GM10266 (cell line): ENCODE measurements at regions not wholly inside any gene's neighbourhood (a gene's known extent, or its start where the extent isn't known, plus 50 kb on each side); places are given as distances from the start of the nearest gene placed in this dataset.

Source experiments
- DNase-seq: peaks from one replicate; pipeline ENCODE4 v3.0.0; 2012; ENCODE audit errors: extremely low spot score
- TF ChIP-seq, protein P1 (sequence below): IDR thresholded peaks from 2 replicates; pipeline ENCODE4 v1.5.1; 2012; ENCODE audit warnings: mild to moderate bottlenecking, low read depth; ENCODE audit not compliant: control insufficient read depth, insufficient read depth; ENCODE audit errors: missing control alignments

DNA sequence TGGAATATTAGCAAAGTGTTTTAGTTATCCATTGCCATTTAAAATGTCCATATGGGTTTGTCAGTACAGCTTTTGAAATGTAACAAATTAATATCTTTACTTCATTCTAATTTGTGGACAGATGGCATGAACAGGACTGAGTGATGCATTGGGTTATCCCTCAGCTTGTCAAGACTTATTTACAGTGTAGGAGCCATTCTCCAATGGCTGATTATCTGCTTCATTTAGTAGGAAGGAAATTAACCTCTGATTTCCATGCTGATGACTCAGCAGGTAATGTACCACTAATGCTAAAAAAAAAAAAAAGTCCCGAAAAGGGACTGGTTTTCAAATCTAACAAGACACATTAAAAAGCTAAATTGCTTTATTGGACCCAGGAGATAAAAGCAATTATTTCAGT lies 1149.0 kb upstream of the USP15 start:
- no peak for DNase-seq
- TF ChIP-seq, protein P1, sequence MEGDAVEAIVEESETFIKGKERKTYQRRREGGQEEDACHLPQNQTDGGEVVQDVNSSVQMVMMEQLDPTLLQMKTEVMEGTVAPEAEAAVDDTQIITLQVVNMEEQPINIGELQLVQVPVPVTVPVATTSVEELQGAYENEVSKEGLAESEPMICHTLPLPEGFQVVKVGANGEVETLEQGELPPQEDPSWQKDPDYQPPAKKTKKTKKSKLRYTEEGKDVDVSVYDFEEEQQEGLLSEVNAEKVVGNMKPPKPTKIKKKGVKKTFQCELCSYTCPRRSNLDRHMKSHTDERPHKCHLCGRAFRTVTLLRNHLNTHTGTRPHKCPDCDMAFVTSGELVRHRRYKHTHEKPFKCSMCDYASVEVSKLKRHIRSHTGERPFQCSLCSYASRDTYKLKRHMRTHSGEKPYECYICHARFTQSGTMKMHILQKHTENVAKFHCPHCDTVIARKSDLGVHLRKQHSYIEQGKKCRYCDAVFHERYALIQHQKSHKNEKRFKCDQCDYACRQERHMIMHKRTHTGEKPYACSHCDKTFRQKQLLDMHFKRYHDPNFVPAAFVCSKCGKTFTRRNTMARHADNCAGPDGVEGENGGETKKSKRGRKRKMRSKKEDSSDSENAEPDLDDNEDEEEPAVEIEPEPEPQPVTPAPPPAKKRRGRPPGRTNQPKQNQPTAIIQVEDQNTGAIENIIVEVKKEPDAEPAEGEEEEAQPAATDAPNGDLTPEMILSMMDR: no peak

DNA sequence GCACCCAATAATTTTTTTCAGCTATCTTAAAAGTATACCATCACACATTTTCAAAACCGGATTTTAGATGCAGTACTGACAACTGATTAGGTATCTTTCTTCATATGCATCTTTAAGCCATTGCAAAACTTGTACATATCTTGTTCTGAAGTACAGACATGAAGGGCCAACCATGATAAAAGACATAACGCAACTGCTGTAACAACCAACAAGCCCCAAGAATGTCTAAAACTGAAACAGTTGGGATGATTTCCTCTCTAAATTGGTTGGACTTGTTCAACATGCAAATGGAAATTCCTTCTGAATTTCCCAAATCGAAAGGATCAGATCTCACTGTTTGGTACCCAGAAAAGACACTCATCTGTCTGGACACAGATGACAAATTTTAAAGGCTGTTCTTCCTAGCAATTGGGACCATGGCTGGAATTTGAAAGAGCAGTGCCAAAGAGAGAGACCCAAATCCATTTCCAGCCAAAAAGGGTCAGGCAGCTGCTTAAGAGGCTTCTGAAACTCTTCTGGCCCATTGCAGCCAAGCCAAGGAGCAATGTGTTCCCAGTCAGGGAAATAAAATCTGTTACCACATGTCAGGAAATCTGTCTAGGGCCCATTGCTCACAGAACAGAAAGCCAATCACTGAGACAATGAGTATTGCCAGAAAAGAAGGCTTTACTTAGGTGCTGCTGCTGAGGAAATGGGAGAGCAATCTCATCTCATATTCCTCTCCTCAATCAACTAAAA lies 1122.4 kb upstream of the USP15 start:
- TF ChIP-seq, protein P1: no peak
- DNase-seq: no peak

DNA sequence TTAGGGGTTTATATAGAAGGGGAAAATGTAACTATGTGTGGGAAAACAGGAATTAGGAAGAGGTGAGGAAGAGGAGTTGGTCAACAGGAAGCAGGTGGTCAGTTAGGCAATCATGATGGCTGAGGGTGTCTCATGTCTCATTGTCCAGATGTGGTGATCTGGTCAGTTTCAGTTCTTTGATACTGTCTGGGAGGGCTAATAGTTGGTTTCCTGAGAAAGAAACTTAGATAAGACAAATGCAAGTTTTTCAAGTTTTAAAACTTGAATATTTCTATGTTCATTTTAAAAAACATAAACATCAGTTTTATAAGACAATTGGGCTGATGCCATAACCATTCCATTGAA lies 1121.8 kb upstream of the USP15 start:
- DNase-seq: no peak
- TF ChIP-seq, protein P1: no peak

DNA sequence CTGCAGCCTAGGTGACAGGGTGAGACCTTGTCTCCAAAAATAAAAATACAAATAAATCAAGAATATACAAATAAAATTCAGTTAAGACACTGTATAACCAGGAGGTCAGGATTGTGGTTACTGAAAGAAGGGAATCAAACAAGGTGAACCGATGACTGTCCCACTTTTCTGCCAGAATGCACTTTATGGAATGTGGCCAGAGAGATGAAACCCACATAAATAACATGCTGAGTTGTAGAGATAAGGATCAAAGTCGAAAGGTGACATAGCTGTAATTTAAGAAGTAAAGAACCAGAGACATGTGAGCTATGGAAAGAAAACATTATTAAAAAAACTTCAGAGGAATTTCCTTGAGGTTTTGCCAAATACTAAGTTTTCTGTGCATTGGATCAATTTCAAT lies 1098.2 kb upstream of the USP15 start:
- TF ChIP-seq, protein P1: no peak
- no peak for DNase-seq

DNA sequence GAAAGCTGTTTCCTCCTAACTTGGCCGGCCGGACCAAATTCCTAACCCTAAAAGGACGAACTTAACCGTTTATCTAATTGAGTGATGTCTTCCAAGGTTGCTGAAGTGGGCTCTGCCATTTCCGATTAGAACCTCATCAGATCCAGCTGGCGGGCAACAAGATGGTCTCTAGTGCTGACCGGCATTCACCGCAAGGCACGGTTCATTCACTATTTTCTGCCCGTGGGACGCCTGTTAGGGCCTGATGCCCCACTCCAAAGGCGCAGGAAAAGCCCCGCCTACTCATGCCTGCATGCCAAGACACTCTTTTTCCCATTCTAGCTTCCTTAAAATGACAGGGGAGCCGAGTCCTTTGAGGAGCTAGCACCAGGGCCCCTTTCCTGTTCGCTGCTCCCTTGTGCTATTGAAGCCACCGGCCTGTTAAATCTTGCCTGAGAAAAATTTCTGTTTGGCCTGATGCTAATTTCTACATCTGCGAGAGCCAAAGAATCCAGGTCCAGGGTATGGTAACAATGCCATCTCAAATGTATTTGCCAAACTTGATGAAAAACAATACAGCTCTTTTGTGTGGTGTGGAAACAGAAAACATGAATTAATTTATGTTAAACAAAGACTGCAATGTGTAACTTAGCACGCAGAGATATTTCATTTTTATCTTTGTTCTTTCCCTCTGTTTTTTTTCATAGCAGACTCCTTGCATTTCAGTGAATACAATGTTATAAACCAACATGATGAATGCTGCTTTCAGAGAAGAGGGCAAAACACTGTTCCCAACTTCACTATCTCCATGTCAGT lies 1071.2 kb upstream of the USP15 start:
- no peak for DNase-seq
- TF ChIP-seq, protein P1: no peak

DNA sequence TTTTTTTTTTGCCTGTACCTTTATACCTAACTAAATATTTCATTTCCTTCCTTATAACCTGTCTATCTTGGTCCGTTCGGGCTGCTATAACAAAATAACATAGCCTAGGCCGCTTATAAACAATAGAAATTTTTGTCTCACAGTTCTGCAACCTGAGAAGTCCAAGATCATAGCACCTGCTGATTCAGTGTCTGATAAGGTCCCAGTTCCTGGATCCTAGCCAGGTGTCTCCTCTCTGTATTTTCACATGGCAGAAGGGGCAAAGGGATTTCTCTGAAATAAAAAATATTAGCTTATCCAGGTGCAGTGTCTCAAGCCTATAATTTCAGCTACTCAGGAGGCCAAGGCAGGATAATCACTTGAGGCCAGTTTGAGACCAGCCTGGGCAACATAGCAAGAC lies 1046.6 kb upstream of the USP15 start:
- DNase-seq: no peak
- TF ChIP-seq, protein P1: no peak

DNA sequence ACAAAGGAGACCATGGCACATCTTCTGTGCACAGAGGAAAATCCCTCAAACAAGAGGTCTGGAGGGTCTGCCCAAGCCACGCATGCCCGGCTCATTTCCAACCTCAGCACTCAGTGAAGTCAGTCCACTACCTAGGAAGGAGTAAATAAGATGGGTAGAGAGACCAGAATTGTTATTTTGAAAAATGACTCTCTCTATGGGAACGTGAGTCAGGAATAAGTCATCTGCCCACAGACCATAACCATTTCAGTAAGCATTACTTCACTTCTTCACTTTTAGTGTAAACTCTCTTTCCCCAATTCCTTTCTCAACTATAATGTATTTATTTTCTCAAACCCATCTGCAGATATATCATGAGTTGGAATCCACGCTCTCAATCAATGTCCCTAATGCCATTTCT lies 1039.9 kb upstream of the USP15 start:
- TF ChIP-seq, protein P1: no peak
- no peak for DNase-seq
